ENCODE measurements at regions not wholly inside any gene's neighbourhood (a gene's known extent, or its start where the extent isn't known, plus 50 kb on each side); places are given as distances from the start of the nearest gene placed in this dataset.
"Not testable (repeated sequence)": the region's sequence is repeated elsewhere in the genome, so short reads cannot be mapped to it uniquely, and the experiment has no call there.

GRCh38 chr11:25501426-25501825 is 830.5 kb upstream of the ANO3 start:
- TF ChIP-seq ZNF274 (IDR thresholded peaks at IDR 0.05; ENCODE audit: low read depth, low read length); SUZ12 (IDR thresholded peaks at IDR 0.05; ENCODE audit: extremely low read depth, insufficient read depth, insufficient read length): not testable (repeated sequence)

All from NT2/D1 (cell line).